ENCODE measurements at regions not wholly inside any gene's neighbourhood (a gene's known extent, or its start where the extent isn't known, plus 50 kb on each side); places are given as distances from the start of the nearest gene placed in this dataset.

DNA sequence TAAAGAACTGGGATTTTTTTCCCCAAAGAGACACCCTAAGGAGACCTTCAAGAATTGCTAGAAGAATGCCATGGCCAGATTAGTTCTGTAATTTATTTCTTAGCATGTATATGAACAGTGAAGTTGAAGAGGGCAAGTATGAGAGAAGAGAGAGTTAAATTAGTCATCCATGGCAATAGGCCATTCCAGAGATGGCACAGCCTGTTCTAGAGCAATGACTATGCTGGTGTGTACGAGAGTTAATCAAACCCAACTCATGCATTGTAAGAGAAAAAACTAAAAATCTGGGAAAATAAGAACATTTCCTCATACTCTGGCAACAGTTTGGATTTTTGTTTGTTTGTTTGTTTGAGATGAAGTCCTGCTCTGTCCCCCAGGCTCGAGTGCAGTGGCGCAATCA, 112.1 kb upstream of the PIK3C3 start:
- no peaks in the 10 kb centered on the region for H3K36me3 ChIP-seq (ENCODE audit: control insufficient read depth in 4 of 4, insufficient read depth in 4 of 4, low read length in 3 of 4)
- no peak for DNase-seq
- no peak overlapping the region for H3K27ac ChIP-seq (ENCODE audit: insufficient read depth in 1 of 2, low read depth in 1 of 2, low read length in 2 of 2, poor library complexity in 1 of 2, severe bottlenecking in 2 of 2)
- 100% methylated on average over 1 of the region's 3 CpGs for WGBS (ENCODE audit: insufficient coverage)
- no peaks in the 10 kb centered on the region for H3K4me1 ChIP-seq (ENCODE audit: control extremely low read depth in 1 of 4, control insufficient read depth in 4 of 4, insufficient read depth in 4 of 4, low read length in 3 of 4)
- ChIA-PET CTCF (no interaction called here), POLR2A (no interaction called here)
- no peak overlapping the region for H3K4me3 ChIP-seq (ENCODE audit: control insufficient read depth in 1 of 7, extremely low read depth in 1 of 7, insufficient read depth in 4 of 7, low read depth in 2 of 7, low read length in 6 of 7)
- no peaks in the 10 kb centered on the region for H3K9me3 ChIP-seq (ENCODE audit: control extremely low read depth in 1 of 5, control insufficient read depth in 4 of 5, insufficient read depth in 2 of 5, low read depth in 1 of 5, low read length in 4 of 5)
- H3K27me3 ChIP-seq (replicated peaks in 2 of 5; ENCODE audit: control insufficient read depth in 4 of 5, insufficient read depth in 5 of 5, low read length in 4 of 5), result peaks cover 0 to 1% (median 0%) of the 10 kb centered on the region in 5 experiments

DNA sequence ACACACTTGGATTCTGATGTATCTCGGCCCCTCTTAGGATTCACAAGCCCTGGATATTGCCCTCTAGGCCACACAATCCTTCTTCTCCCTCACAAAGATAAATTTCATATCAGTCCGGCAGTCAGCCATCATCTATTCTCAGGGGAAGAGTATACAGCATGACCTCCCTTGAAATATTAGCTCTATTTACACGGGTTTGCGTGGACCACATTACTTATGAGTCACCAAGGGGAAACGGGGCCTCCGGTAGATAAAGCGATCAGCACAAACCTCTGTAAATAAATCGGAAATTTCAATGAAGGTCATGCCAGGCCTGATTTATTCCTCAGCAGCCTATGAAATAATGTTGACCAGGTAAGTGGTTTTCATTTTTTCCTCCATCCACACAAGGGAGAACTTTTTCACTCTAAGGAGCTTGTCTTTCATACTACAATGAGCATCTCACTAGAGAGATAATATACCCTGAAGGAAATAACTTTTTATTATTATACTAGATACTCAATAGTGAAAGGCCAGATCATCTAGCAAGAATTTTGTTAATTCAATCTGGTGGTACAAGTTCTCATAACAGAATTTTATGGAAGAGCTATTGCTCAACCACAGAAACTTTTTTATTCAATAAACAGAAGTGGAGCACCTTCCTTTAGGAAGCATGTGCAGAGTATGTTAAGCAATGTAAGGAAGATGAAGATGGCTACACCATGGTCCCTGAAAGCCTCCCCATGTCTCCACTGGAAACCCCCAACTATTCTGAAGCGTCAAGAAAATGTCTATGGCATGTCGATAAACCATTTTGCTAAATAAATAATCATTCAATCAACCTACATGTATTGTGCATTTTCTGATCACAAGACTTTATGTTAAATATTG, 125.2 kb upstream of the PIK3C3 start:
- ChIA-PET CTCF (no interaction called here), POLR2A (no interaction called here)
- WGBS (ENCODE audit: insufficient coverage), result 88% methylated on average over 8 of the region's 10 CpGs
- no peak overlapping the region for H3K27ac ChIP-seq (ENCODE audit: insufficient read depth in 1 of 2, low read depth in 1 of 2, low read length in 2 of 2, poor library complexity in 1 of 2, severe bottlenecking in 2 of 2)
- no peak for DNase-seq
- H3K9me3 ChIP-seq (ENCODE audit: control extremely low read depth in 1 of 5, control insufficient read depth in 4 of 5, insufficient read depth in 2 of 5, low read depth in 1 of 5, low read length in 4 of 5), result no peaks in the 10 kb centered on the region
- no peaks in the 10 kb centered on the region for H3K27me3 ChIP-seq (replicated peaks in 2 of 5; ENCODE audit: control insufficient read depth in 4 of 5, insufficient read depth in 5 of 5, low read length in 4 of 5)
- no peaks in the 10 kb centered on the region for H3K4me1 ChIP-seq (ENCODE audit: control extremely low read depth in 1 of 4, control insufficient read depth in 4 of 4, insufficient read depth in 4 of 4, low read length in 3 of 4)
- H3K36me3 ChIP-seq (ENCODE audit: control insufficient read depth in 4 of 4, insufficient read depth in 4 of 4, low read length in 3 of 4), result no peaks in the 10 kb centered on the region
- H3K4me3 ChIP-seq (ENCODE audit: control insufficient read depth in 1 of 7, extremely low read depth in 1 of 7, insufficient read depth in 4 of 7, low read depth in 2 of 7, low read length in 6 of 7), result no peak overlapping the region

DNA sequence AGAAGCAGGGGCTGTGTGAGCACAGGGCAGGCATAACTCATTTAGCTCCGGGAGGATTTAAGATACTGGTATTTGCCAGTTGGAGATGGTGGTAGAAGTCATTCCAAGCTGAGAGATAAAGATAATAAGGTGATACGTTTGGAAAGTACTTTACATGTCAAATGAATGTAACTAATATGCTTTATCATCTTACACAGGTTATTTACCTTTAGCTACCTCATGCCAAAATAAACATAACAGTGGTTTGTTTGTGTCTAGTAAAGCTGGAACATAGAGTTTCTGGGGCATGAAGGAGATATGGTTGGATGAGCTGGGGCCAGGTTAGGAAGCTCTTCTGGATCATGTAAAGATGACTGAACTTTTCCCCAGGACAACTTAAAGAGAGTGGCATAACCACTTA, 126.9 kb upstream of the PIK3C3 start:
- WGBS (ENCODE audit: insufficient coverage), result no CpG with 5 or more reads among the region's 2 CpGs
- ChIA-PET POLR2A (no interaction called here), CTCF (interaction anchor here (0.6 kb wide), 1 partner anchor 13 kb away, joined by 4 read pairs; no protein-coding TSS in a partner anchor)
- DNase-seq, result no peak
- Histone ChIP-seq H3K4me3 (ENCODE audit: control insufficient read depth in 1 of 7, extremely low read depth in 1 of 7, insufficient read depth in 4 of 7, low read depth in 2 of 7, low read length in 6 of 7) (no peak overlapping the region), H3K36me3 (ENCODE audit: control insufficient read depth in 4 of 4, insufficient read depth in 4 of 4, low read length in 3 of 4) (no peaks in the 10 kb centered on the region), H3K27ac (ENCODE audit: insufficient read depth in 1 of 2, low read depth in 1 of 2, low read length in 2 of 2, poor library complexity in 1 of 2, severe bottlenecking in 2 of 2) (no peak overlapping the region), H3K4me1 (ENCODE audit: control extremely low read depth in 1 of 4, control insufficient read depth in 4 of 4, insufficient read depth in 4 of 4, low read length in 3 of 4) (no peaks in the 10 kb centered on the region), H3K27me3 (replicated peaks in 2 of 5; ENCODE audit: control insufficient read depth in 4 of 5, insufficient read depth in 5 of 5, low read length in 4 of 5) (peaks cover 0 to 2% (median 0%) of the 10 kb centered on the region in 5 experiments), H3K9me3 (ENCODE audit: control extremely low read depth in 1 of 5, control insufficient read depth in 4 of 5, insufficient read depth in 2 of 5, low read depth in 1 of 5, low read length in 4 of 5) (no peaks in the 10 kb centered on the region)

DNA sequence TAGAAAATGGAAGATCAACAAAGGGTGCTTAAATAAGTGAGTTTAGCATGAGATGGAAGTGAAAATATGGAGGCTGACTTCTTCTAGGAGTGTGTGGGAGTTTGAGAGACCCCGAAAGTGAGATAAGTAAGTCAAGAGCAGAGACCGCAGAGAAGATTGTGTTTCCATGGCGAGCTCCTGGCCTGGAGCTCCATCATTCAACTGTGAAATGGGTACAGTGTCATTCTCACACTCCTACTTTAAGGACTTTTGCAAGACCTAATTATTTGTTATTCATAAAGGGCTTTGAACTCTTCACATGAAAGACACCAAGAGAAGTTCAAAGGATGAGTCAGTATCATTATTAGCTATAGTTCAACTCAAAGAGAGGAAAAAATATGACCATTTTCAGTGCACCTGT, 134.2 kb upstream of the PIK3C3 start:
- Histone ChIP-seq H3K27ac (ENCODE audit: insufficient read depth in 1 of 2, low read depth in 1 of 2, low read length in 2 of 2, poor library complexity in 1 of 2, severe bottlenecking in 2 of 2) (no peak overlapping the region), H3K9me3 (ENCODE audit: control extremely low read depth in 1 of 5, control insufficient read depth in 4 of 5, insufficient read depth in 2 of 5, low read depth in 1 of 5, low read length in 4 of 5) (no peaks in the 10 kb centered on the region), H3K36me3 (ENCODE audit: control insufficient read depth in 4 of 4, insufficient read depth in 4 of 4, low read length in 3 of 4) (no peaks in the 10 kb centered on the region), H3K27me3 (replicated peaks in 2 of 5; ENCODE audit: control insufficient read depth in 4 of 5, insufficient read depth in 5 of 5, low read length in 4 of 5) (peaks cover 0 to 2% (median 0%) of the 10 kb centered on the region in 5 experiments), H3K4me1 (ENCODE audit: control extremely low read depth in 1 of 4, control insufficient read depth in 4 of 4, insufficient read depth in 4 of 4, low read length in 3 of 4) (no peaks in the 10 kb centered on the region), H3K4me3 (ENCODE audit: control insufficient read depth in 1 of 7, extremely low read depth in 1 of 7, insufficient read depth in 4 of 7, low read depth in 2 of 7, low read length in 6 of 7) (no peak overlapping the region)
- no CpG with 5 or more reads among the region's 3 CpGs for WGBS (ENCODE audit: insufficient coverage)
- ChIA-PET POLR2A (no interaction called here), CTCF (no interaction called here)
- no peak for DNase-seq

DNA sequence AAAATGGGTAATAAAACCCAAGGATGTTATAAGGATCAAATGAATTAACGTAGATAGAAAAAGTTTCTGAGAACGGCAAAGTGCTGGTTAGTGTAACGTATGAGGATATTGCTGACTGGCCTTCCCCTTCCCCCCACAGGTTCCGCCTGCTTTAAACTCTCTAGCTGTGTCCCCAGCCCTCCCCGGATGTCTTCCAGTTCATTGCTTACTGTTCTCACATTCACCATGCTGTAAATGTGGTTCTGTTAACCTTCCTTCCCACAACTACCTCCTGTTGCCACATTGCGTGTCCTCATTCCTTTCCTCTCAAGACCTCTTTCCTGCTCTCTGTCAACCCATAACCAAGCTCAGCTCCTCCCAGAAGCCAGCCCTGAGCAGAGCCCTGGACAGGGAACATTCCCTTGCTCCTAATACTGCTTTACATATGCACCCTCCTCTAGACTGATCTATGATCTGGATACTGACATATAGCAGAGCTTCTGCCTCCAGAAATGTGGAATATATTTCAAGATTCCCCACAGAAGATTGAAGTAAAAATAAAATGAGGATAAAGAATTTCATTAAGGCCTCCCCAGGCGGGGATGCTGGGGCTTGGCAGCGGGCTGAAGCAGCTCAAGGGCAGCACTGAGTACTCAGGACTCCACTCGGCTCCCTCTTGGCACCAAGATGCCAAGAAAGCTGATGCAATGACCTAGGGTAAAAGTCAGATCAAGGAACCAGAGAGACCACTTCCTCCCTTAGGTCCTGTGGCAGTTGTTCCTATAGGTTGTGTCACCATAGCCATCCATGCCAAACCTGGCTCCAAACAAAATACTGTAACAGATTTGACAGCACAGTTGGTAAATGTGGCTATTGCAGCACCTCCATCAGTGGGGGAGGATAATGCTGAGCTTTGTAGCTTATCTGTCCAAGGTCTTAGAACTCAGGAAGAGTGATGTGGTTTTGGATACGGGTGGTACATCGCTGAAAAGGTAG, 136.4 kb upstream of the PIK3C3 start:
- H3K27ac ChIP-seq (ENCODE audit: insufficient read depth in 1 of 2, low read depth in 1 of 2, low read length in 2 of 2, poor library complexity in 1 of 2, severe bottlenecking in 2 of 2), result no peak overlapping the region
- H3K4me3 ChIP-seq (ENCODE audit: control insufficient read depth in 1 of 7, extremely low read depth in 1 of 7, insufficient read depth in 4 of 7, low read depth in 2 of 7, low read length in 6 of 7), result no peak overlapping the region
- ChIA-PET POLR2A (no interaction called here), CTCF (no interaction called here)
- H3K9me3 ChIP-seq (ENCODE audit: control extremely low read depth in 1 of 5, control insufficient read depth in 4 of 5, insufficient read depth in 2 of 5, low read depth in 1 of 5, low read length in 4 of 5), result no peaks in the 10 kb centered on the region
- 84% methylated on average over 9 of the region's 11 CpGs for whole genome bisulfite sequencing (ENCODE audit: insufficient coverage)
- no peak for DNase-seq
- H3K27me3 ChIP-seq (replicated peaks in 2 of 5; ENCODE audit: control insufficient read depth in 4 of 5, insufficient read depth in 5 of 5, low read length in 4 of 5), result no peaks in the 10 kb centered on the region
- no peaks in the 10 kb centered on the region for H3K36me3 ChIP-seq (ENCODE audit: control insufficient read depth in 4 of 4, insufficient read depth in 4 of 4, low read length in 3 of 4)
- no peaks in the 10 kb centered on the region for H3K4me1 ChIP-seq (ENCODE audit: control extremely low read depth in 1 of 4, control insufficient read depth in 4 of 4, insufficient read depth in 4 of 4, low read length in 3 of 4)

DNA sequence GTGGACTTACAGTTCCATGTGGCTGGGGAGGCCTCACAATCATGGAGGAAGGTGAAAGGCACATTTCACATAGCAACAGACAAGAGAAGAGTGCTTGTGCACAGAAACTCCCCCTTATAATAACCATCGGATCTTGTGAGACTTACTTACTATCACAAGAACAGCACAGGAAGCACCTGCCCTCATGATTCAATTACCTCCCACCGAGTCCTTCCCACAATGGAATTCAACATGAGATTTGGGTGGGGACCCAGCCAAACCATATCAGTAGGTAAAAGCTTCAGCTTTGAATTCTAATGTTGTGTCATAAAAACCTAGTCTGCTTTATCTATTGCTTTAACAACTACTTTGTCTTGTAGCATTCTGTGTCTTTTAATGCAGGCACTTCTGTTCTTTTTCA, 140.4 kb upstream of the PIK3C3 start:
- H3K27me3 ChIP-seq (replicated peaks in 2 of 5; ENCODE audit: control insufficient read depth in 4 of 5, insufficient read depth in 5 of 5, low read length in 4 of 5), result no peaks in the 10 kb centered on the region
- CTCF ChIA-PET, result no interaction called here
- POLR2A ChIA-PET, result no interaction called here
- no peaks in the 10 kb centered on the region for H3K4me1 ChIP-seq (ENCODE audit: control extremely low read depth in 1 of 4, control insufficient read depth in 4 of 4, insufficient read depth in 4 of 4, low read length in 3 of 4)
- no peak for DNase-seq
- H3K9me3 ChIP-seq (ENCODE audit: control extremely low read depth in 1 of 5, control insufficient read depth in 4 of 5, insufficient read depth in 2 of 5, low read depth in 1 of 5, low read length in 4 of 5), result no peaks in the 10 kb centered on the region
- no peak overlapping the region for H3K4me3 ChIP-seq (ENCODE audit: control insufficient read depth in 1 of 7, extremely low read depth in 1 of 7, insufficient read depth in 4 of 7, low read depth in 2 of 7, low read length in 6 of 7)
- H3K36me3 ChIP-seq (ENCODE audit: control insufficient read depth in 4 of 4, insufficient read depth in 4 of 4, low read length in 3 of 4), result no peaks in the 10 kb centered on the region
- H3K27ac ChIP-seq (ENCODE audit: insufficient read depth in 1 of 2, low read depth in 1 of 2, low read length in 2 of 2, poor library complexity in 1 of 2, severe bottlenecking in 2 of 2), result no peak overlapping the region
- no CpG with 5 or more reads among the region's 2 CpGs for WGBS (ENCODE audit: insufficient coverage)

DNA sequence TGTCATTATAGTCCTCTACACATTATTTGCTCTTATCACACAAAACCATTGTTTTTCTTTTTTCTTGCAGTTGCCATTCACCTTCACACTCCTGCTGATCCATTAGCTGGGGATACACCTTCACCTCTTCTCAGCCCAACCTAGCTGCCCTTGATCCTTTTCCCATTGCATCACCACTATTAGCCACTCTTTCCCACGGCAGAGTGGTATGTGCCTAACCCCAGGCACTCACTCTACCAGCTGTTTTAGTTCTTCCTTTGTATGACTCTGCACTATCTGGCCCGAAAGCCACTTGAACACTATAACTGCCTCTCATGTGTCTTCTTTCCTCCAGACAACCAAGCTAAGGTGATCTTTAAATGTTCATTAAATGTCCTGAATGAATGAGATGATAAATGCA, 145.4 kb upstream of the PIK3C3 start:
- no peaks in the 10 kb centered on the region for H3K9me3 ChIP-seq (ENCODE audit: control extremely low read depth in 1 of 5, control insufficient read depth in 4 of 5, insufficient read depth in 2 of 5, low read depth in 1 of 5, low read length in 4 of 5)
- H3K36me3 ChIP-seq (ENCODE audit: control insufficient read depth in 4 of 4, insufficient read depth in 4 of 4, low read length in 3 of 4), result no peaks in the 10 kb centered on the region
- 33% methylated on average over 1 of the region's 2 CpGs for WGBS (ENCODE audit: insufficient coverage)
- ChIA-PET CTCF (no interaction called here), POLR2A (no interaction called here)
- H3K27ac ChIP-seq (ENCODE audit: insufficient read depth in 1 of 2, low read depth in 1 of 2, low read length in 2 of 2, poor library complexity in 1 of 2, severe bottlenecking in 2 of 2), result no peak overlapping the region
- no peak overlapping the region for H3K4me3 ChIP-seq (ENCODE audit: control insufficient read depth in 1 of 7, extremely low read depth in 1 of 7, insufficient read depth in 4 of 7, low read depth in 2 of 7, low read length in 6 of 7)
- DNase-seq, result no peak
- H3K27me3 ChIP-seq (replicated peaks in 2 of 5; ENCODE audit: control insufficient read depth in 4 of 5, insufficient read depth in 5 of 5, low read length in 4 of 5), result peaks cover 0 to 1% (median 0%) of the 10 kb centered on the region in 5 experiments
- no peaks in the 10 kb centered on the region for H3K4me1 ChIP-seq (ENCODE audit: control extremely low read depth in 1 of 4, control insufficient read depth in 4 of 4, insufficient read depth in 4 of 4, low read length in 3 of 4)
